ENCODE measurements at regions not wholly inside any gene's neighbourhood (a gene's known extent, or its start where the extent isn't known, plus 50 kb on each side); places are given as distances from the start of the nearest gene placed in this dataset.

DNA sequence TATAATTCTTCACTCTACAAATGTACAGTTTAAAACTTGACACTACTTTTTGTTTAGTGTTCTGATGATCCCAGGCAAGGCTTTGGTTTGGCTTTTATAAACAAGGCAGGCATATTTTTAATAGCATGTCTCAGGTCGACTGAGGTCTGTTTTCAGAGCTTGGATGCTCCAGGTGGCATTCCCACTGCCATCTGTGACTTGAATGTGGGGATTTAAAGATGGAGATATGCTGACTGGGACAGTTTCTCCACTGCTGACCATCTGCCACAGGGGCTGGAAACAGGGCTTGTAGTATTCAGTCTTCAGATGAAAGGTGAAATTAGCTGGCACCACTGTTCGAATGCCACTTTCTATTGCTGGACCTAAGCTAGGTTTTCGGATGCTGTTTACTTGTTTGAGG lies 1266.2 kb upstream of the CDH18 start:
- TF ChIP-seq POLR2AphosphoS5 (IDR thresholded peaks at IDR 0.05; ENCODE audit: low read depth): no peak
- TF ChIP-seq, protein P1, sequence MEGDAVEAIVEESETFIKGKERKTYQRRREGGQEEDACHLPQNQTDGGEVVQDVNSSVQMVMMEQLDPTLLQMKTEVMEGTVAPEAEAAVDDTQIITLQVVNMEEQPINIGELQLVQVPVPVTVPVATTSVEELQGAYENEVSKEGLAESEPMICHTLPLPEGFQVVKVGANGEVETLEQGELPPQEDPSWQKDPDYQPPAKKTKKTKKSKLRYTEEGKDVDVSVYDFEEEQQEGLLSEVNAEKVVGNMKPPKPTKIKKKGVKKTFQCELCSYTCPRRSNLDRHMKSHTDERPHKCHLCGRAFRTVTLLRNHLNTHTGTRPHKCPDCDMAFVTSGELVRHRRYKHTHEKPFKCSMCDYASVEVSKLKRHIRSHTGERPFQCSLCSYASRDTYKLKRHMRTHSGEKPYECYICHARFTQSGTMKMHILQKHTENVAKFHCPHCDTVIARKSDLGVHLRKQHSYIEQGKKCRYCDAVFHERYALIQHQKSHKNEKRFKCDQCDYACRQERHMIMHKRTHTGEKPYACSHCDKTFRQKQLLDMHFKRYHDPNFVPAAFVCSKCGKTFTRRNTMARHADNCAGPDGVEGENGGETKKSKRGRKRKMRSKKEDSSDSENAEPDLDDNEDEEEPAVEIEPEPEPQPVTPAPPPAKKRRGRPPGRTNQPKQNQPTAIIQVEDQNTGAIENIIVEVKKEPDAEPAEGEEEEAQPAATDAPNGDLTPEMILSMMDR (IDR thresholded peaks at IDR 0.05; ENCODE audit: insufficient read depth, low read length): no peak
